T-helper 1 cell (primary cell): ENCODE measurements at regions not wholly inside any gene's neighbourhood (a gene's known extent, or its start where the extent isn't known, plus 50 kb on each side); places are given as distances from the start of the nearest gene placed in this dataset.

ENCODE experiments used
- DNase-seq, 5 donors: peaks; one replicate each; pipeline ENCODE4 v3.0.0-alpha.2; 2012 to 2020

DNA sequence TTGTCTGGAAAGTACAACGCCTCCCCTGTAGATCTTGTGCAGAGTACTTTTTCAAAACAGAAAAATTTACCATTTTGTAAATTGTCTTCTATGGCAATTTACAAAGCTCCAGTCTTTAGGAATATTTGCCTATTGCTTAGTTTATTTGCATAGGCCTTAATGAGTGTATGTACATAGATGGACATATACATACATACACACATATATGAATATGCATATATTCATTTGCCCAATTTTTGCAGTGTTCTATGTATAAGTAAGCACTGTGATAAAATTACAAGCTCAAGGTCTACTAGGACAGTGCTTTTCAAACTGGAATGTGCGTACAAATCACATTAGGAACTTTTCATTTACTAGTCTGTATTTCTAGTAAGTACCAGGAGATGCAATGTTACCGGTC lies 301.3 kb upstream of the SMARCA2 start:
- DNase-seq: no peak

- DNase-seq: no peak
Observed at GRCh38 chr9:1717882-1718281, 297.3 kb upstream of the SMARCA2 start.

DNA sequence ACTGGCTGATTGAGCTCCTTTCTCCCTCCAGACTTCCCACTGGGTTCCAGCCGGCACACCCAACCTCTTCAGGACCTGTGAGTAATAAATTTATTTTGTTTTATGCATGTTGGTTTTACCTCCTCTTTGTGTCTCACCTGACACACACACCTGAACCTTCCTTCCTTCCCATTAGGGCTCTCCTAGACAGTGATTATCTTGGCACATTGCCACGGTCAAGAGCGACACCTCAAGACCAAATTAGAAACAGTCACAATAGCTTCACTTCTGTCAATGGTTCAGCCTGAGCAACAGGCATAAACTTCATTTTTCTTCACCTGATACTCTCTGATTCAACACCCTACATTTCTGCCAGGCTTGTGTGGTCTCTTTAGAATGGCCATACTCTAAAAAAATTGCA lies 296.3 kb upstream of the SMARCA2 start:
- no peak for DNase-seq

DNA sequence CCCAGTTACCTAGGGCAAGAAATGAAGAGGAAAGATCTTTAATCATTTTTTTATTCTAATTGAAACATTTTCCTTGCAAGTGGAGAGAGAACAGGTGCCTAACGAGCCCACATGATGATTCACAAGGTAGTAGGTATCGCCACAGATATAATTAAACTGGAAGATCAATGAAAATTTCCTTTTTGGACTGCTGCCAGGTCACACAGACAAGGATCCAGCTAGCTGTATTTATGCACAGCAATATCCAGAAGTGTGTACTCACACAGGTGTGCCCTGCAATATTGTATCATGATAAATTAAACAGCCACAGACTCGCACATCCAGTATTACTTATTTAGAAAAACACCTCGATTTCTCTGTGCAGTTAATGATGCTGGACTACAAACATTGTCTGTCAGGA lies 294.0 kb upstream of the SMARCA2 start:
- DNase-seq: no peak

DNA sequence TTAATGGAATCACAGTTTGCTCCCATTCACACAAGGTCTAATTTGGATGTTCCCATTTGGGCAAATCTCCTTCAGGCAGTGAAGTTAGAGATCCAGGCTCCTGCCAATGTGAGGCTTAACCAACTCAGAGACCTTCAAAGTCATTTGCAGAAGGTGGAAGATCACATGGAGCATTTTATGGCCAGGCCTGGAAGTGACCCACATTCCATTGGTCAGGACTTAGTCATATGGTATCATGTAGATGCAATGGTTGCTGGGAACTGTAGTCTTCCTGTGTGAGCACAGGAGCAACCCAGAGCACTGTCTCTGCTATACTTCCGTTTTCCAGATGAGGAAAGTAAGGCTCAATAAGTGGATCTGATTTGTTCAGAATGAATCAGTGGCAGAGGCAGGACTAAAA lies 292.7 kb upstream of the SMARCA2 start:
- no peak for DNase-seq

DNA sequence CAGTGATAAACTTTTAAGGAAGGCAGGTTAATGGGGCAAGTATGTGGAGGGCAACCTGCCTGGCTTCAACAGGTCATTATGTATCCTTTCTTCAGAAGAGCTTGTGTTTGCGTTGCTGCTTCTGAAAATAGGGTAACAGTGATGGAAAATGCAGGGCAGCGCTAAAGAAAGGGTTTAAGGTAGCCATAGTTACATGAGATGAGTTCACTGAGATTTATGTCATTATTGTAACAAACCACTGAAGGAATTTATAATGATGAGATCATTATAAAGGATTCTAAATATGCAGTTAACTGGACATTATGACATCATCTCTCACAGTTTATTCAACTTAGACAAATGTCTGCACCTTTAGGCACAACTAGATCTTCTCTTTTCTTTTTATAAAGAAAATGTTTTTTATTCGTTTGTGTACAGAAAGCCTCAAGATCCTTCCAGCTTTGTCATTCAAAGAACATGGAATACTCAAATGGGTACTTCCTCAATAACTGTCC lies 291.6 kb upstream of the SMARCA2 start:
- DNase-seq: no peak

DNA sequence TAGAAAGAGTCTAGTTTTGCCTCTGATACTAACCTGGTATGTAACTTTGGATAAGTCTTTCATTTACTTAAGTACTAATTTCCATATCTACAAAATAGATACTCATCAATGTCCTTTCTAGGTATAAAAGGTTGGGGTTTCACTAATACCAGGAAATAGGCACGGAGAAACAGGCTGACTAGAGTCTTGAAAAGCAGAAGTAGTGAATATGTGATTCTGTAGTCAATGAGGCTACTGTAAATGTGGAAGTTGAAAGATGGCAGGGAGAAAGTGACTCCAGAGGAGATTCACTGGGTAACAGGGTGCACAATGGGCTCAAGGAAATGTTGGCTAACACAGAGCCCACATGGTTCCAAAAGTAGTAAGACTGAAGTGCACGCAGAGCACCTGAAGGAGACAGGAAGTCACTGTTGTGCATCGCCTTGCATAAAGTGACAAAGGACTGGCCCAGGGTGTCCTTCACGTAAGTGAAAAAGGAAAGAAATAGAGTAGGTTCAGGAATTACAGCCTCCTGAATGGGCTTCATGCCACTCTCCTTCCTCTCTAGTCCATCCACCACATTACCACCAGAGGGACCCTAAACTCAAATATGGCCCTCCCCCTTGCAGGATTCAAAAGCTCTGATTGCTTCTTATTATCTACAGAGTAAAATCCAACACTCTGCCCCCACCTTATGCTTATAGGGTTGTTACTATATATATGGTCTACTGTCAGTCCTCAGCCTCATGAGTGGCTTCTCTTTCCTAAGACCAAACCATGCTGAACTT lies 288.0 kb upstream of the SMARCA2 start:
- no peak for DNase-seq

DNA sequence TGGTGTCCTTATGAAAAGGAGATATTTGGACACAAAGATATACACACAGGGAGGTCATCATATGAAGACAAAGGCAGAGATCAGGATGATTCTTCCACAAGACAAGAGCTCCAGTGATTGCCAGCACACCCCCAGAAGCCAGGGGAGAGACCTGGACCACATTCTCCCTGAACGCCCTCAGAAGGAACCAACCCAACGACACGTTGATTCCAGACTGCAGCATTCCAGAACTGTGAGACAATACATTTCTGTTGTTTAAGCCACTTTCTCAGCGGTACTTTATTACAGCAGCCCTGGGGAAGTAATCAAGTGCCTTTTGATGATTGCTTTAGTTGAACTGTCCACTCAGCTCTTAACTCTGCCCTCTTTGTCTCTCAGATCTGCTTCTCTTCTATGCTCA lies 285.5 kb upstream of the SMARCA2 start:
- no peak for DNase-seq

GRCh38 chr9:1732670-1733069 lies 282.5 kb upstream of the SMARCA2 start:
- DNase-seq: no peak

GRCh38 chr9:1738511-1739100 lies 276.5 kb upstream of the SMARCA2 start:
- DNase-seq: no peak

GRCh38 chr9:1743121-1743960 lies 271.8 kb upstream of the SMARCA2 start:
- DNase-seq: no peak

- DNase-seq: no peak
Observed at GRCh38 chr9:1745980-1746379, 269.2 kb upstream of the SMARCA2 start.

DNA sequence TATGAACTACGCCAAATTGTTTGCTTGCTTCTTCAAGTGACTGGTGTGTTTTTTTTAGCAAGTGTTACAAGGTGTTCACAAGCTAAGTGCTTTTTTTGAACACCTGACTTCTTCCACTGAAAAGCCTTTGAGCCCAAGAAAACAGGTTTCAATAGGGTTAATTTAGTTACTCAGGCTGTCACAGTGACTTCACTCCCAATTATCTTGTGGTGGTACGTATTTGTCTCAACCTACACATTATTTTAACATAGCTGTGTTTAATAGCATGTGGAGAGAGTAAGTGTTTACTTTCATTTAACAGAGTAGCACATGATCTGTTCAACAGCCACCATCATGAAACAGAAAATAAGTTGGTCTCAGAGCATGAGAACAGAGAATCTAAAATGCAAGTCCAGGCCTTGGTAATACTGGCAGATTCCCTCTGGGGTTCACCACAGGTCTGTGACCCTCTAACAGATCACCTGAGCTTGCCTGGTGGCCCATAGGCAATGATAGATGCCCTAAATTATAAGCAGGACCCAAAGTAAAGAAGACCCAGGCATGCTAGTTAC lies 267.7 kb upstream of the SMARCA2 start:
- no peak for DNase-seq

- no peak for DNase-seq
Observed at GRCh38 chr9:1748407-1748806, 266.7 kb upstream of the SMARCA2 start.

DNA sequence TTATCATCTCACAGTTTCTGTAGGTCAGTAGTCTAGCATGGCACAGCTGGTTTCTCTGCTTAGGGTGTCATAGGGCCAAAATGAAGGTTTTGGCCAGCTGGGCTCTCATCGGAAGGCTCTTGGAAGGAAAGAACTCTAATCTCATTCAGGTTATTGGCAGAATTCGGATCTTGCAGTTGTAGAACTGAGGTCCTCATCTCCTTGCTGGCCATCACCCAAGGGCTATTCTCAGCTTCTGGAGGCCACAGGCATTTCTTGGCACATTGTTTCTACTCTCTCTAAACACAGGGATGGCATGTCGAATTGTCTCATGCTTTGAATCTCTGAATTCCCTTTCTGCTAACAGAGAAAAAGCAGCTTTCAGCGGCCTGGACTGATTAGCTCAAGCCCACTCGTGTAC lies 258.0 kb upstream of the SMARCA2 start:
- no peak for DNase-seq

DNA sequence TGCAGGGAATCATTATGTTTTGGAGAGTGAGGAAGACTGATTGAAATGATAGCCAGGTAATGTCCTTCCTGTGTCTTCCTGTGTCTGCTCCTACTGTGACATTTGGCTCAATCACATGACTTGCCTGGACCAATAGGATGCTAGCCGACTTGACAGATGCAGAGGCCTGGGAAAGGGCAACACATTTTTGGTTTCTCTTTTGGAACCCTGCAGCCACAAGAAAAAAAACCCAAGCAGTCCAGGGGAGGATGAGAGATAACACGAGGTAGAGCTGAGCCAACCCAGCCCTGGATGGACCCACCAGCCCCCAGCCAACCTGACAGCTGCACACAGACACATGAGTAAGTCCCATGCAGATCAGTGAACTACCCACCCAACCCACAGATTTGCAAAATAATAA lies 256.1 kb upstream of the SMARCA2 start:
- no peak for DNase-seq

- DNase-seq: no peak
Observed at GRCh38 chr9:1759771-1760300, 255.3 kb upstream of the SMARCA2 start.

- no peak for DNase-seq
Observed at GRCh38 chr9:1761807-1762206, 253.3 kb upstream of the SMARCA2 start.

DNA sequence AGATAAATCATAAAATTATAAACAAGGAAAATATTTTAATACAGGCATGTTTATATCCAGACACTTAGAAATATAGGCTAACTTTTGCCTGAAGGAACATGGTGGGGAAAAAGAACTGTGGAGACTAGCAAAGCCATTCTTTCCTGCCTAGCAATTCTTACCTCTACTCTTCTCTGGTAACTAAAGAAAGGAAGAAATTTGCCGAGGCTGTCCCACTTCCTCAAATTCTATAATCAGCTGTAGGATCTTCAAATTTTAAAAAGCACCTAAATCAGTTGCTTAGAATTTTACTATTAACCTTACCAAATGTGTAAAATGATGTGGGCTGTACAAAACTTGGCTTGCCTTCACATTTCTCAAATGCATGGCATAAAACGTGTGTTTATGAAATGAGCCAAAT lies 249.1 kb upstream of the SMARCA2 start:
- DNase-seq: no peak

DNA sequence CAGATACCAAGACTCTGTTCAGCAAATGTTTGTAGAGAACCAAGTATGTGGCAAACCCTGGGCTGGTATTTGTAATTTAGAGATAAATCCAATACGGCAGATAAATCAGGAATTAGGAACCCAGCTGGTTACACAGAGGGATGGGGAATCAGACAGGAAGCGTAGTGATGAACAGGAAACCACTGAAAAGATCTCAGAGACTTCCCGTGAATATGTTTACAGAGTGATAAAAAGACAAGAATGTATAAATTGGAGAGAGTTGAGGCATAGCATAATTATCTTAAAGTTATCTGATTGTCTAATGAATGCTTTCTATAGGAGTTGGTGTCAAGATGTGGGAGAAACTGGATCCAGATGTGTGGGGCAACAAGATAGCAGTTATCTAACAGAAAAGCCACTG lies 246.6 kb upstream of the SMARCA2 start:
- DNase-seq: no peak

DNA sequence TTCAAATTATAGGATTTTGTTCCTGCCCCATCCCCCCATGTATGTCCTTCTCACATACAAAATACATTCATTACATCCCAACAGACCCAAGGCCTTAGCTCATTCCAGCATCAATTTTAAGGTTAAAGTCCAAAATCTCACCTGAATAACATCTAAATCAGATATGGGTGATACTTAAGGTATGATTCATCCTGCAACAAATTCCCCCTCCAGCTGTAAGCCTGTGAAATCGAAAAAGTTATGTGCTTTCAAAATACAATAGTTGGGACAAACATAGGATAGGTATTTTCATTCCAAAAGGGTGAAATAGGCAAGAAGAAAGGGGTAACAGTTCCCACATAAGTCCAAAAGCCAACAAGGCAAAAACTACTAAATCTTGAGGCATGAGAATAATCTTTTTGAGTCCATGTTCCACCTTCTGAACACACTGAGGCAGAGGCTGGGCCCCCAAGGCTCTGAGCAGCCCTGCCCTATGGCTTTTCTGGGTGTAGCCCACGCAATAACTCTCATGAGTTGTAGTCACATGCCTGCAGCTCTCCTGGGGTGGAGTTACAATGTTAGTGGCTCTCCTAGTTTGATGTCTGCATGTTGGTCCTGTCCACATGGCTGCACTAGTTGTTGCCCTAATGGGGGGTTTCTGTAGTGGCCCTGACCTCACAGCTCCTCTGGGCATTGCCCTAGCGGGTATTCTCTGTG lies 243.9 kb upstream of the SMARCA2 start:
- DNase-seq: no peak

- DNase-seq: no peak
Observed at GRCh38 chr9:1775230-1775629, 239.9 kb upstream of the SMARCA2 start.

DNA sequence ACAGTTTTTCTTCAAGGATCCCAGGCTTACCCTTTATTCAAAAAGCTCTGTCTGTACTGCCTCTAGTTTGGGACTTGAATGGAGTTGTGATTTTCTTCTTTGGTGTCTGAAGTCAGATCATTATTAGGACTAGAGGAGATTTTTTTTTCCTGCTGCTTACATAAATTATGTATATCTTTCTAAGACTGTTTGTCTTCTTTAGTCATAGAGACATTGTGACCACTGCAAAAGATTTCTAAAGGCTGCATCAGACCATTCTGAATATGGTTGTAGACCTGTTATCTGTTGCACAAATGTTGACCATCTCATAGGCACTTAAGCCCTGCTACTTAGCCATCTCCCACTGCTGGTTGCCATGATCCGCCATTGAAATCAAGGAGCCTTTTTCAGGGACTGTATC lies 238.5 kb upstream of the SMARCA2 start:
- no peak for DNase-seq
